GM10266 (cell line): ENCODE measurements at regions not wholly inside any gene's neighbourhood (a gene's known extent, or its start where the extent isn't known, plus 50 kb on each side); places are given as distances from the start of the nearest gene placed in this dataset.

ENCODE experiments used
- DNase-seq: peaks from one replicate; pipeline ENCODE4 v3.0.0; 2012; ENCODE audit errors: extremely low spot score
- TF ChIP-seq, protein P1 (sequence below): IDR thresholded peaks from 2 replicates; pipeline ENCODE4 v1.5.1; 2012; ENCODE audit warnings: mild to moderate bottlenecking, low read depth; ENCODE audit not compliant: control insufficient read depth, insufficient read depth; ENCODE audit errors: missing control alignments

DNA sequence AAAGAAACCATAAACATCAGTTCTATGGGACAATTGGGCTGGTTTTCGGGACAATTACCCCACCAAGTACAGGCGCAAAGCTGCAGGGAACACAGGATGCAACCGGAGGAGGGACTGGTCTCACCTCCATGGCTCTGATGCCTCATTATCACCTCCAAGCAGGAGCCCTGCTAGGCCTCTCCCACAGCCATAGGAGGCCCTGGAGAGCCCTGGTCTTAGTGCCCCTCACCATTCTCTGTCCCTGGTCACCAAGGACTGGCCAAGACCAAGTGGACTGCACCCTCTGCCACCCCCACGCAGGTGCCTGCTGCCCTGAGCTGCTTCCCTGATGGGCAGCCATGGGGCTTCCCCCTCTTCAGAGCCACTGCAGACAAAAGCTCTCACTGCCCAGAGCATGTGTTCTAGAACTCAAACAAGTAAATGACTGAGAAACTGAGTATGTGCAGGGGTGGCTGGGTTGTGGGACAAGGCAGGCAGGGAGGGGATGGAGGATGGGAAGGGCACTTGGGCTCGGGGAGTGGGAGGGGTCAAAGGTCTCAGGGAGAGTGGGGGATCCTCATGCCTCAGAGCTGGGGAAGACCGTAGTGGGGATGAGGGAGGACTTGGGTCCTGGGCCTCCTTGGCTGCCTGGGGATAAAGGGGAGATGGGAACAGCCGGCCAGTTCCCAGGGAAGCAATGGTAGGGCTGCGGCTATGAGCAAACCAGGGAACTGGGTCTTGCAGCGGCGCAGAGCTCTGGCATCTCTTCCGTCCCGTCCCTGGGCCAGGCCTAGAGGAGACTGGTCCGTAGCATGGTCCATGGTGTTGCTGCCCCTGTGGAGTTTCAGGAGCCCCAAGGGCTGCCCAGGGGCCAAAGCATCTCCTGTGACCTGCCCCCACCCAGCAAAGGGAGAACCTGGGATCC, 435.1 kb downstream of the PREX1 start:
- no peak for DNase-seq
- TF ChIP-seq, protein P1, sequence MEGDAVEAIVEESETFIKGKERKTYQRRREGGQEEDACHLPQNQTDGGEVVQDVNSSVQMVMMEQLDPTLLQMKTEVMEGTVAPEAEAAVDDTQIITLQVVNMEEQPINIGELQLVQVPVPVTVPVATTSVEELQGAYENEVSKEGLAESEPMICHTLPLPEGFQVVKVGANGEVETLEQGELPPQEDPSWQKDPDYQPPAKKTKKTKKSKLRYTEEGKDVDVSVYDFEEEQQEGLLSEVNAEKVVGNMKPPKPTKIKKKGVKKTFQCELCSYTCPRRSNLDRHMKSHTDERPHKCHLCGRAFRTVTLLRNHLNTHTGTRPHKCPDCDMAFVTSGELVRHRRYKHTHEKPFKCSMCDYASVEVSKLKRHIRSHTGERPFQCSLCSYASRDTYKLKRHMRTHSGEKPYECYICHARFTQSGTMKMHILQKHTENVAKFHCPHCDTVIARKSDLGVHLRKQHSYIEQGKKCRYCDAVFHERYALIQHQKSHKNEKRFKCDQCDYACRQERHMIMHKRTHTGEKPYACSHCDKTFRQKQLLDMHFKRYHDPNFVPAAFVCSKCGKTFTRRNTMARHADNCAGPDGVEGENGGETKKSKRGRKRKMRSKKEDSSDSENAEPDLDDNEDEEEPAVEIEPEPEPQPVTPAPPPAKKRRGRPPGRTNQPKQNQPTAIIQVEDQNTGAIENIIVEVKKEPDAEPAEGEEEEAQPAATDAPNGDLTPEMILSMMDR, result no peak

DNA sequence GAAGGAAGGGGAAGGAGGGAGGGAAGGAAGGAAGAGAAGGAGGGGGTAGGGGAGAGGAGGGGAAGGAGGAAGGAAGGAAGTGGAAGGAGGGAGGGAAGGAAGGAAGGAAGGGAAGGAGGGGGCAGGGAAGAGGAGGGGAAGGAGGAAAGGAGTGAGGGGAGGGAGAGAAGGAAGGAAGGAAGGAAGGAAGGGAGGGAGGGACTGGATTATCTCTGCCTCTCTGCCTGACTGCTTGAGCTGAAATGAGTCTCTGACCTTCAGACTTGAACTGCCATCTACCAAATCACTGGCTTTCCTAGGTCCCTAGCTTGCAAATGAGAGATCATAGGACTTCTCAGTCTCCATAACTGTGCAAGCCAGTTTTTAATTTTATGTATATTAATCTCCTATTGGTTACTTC, 436.8 kb downstream of the PREX1 start:
- DNase-seq, result no peak
- TF ChIP-seq, protein P1, result no peak

DNA sequence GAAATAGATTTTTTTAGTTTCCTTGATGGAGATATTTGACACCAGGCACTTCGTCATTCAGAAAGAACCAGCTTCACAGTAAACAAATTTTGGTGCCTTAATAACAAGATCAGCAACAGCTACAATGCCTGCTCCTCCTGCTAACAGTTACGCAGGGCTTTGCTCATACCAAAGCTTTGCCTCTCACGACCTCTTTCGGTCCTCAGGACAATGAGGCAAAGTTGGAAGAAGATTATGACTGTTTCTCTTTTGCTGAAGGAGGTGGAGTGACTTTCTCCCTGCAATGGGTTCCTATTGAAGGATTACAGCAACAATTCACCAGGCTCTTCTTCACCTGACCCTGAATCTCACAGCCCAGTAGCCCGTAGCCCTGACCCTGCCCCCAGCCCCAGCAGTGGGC, 440.1 kb downstream of the PREX1 start:
- no peak for DNase-seq
- TF ChIP-seq, protein P1, result no peak

DNA sequence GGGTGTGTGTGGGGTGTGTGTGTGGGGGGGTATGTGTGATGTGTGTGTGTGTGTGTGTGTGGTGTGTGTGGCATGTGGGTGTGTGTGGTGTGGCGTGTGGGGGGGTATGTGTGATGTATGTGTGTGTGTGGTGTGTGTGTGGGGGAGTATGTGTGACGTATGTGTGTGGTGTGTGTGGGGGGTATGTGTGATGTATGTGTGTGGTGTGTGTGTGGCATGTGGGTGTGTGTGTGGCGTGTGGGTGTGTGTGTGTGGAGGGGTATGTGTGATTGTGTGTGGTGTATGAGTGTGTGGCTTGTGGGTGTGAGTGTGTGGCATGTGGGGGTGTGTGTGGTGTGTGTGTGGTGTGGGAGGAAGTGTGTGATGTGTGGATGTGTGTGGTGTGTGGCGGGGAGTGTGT, 442.3 kb downstream of the PREX1 start:
- TF ChIP-seq, protein P1, result no peak
- DNase-seq, result no peak

DNA sequence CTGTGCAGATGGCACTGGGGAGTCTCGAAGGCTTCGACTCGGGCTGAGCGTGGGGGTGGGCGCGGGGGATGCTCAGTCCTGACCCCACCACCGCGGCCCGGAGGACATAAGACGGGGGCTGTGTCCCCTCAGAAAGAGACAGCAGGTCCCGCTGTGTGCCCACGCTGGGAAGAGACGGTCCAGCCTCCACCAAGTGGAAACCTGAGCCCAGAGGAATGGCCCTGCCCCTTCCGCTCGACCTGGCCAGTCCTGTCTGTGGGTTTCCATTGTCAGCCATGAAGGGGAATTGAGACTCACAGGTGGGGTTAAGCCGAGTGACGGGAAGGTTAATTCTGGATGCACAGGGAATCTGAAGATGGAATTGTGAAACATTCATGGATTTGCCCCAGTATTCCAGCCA, 442.7 kb downstream of the PREX1 start:
- TF ChIP-seq, protein P1, result no peak
- no peak for DNase-seq

DNA sequence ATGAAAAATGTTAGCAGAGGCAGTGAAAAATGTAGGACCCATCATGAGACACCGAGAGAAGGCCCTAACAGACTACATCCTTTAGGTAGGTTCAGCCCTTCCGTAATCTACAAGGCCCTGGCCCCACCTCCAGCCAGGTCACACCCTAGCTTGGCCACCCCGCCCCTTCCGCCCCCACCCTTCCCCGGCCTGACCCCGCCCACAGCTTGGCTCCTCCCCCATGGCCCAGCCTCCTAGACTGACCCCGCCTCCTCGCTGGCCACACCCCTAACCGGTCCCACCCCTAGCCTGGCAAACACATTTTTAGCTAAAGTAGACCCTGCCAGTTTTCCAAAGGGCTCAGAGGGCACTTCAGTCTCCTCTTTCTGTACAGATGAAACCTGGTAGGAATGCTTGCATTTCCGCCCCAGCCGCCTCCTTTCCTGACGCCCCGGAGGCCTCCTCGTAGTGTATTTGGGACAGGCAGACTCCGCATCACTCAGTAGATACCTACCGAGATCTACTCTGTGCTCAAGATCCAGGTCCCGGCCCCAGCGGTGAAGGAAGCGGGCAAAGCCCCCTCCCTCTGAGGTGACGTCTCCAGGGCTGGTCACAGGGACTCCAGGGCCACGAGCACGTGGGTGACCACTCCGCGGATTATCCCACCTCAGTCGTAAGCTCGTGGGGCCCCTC, 443.5 kb downstream of the PREX1 start:
- TF ChIP-seq, protein P1, result no peak
- DNase-seq, result no peak

DNA sequence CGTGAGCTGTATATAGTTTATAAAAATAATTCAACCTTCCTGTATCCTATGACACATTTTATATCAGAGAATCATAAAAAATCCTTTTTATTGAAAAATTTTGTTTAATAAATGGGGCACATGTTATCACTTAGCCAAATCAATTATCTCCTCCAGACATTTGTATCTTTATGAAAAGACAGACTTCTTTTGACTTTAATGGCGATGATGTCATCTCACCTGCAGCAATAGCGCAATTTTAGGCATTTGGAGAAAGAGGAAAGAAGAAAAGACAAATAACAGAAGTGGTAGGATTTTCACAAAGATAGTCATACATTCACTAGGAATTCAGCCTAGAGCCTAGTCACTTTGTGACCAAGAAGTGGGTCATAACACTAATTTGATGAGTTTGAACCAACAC, 444.5 kb downstream of the PREX1 start:
- TF ChIP-seq, protein P1, result no peak
- DNase-seq, result no peak
